Type B pancreatic cell (in vitro differentiated cells): ENCODE measurements at regions not wholly inside any gene's neighbourhood (a gene's known extent, or its start where the extent isn't known, plus 50 kb on each side); places are given as distances from the start of the nearest gene placed in this dataset.

Experiments used
- DNase-seq: peaks from one replicate; pipeline ENCODE4 v3.0.0; 2021; ENCODE audit warnings: mixed read lengths; ENCODE audit not compliant: unreplicated experiment; ENCODE audit errors: extremely low spot score
- H3K27ac Mint-ChIP-seq: 2 replicates; pipeline ENCODE4 v1.8.0; 2021; ENCODE audit warnings: mild to moderate bottlenecking, mixed read lengths
- H3K27me3 Mint-ChIP-seq: 2 replicates; pipeline ENCODE4 v1.8.0; 2021; ENCODE audit warnings: mixed read lengths
- H3K36me3 Mint-ChIP-seq: 2 replicates; pipeline ENCODE4 v1.8.0; 2021; ENCODE audit warnings: mixed read lengths
- H3K4me1 Mint-ChIP-seq: one replicate; pipeline ENCODE4 v1.8.0; 2021; ENCODE audit warnings: mixed read lengths; ENCODE audit not compliant: unreplicated experiment
- H3K4me3 Mint-ChIP-seq: 2 replicates; pipeline ENCODE4 v1.8.0; 2021; ENCODE audit warnings: mild to moderate bottlenecking, mixed read lengths
- H3K9me3 Mint-ChIP-seq: 2 replicates; pipeline ENCODE4 v1.8.0; 2021; ENCODE audit warnings: mixed read lengths
- CTCF ChIP-seq: fragments of 200-600 bp; sonication (generic); conservative IDR thresholded peaks from 2 replicates; pipeline ENCODE4 v1.5.0; 2021; ENCODE audit warnings: antibody characterized with exemption, mild to moderate bottlenecking

DNA sequence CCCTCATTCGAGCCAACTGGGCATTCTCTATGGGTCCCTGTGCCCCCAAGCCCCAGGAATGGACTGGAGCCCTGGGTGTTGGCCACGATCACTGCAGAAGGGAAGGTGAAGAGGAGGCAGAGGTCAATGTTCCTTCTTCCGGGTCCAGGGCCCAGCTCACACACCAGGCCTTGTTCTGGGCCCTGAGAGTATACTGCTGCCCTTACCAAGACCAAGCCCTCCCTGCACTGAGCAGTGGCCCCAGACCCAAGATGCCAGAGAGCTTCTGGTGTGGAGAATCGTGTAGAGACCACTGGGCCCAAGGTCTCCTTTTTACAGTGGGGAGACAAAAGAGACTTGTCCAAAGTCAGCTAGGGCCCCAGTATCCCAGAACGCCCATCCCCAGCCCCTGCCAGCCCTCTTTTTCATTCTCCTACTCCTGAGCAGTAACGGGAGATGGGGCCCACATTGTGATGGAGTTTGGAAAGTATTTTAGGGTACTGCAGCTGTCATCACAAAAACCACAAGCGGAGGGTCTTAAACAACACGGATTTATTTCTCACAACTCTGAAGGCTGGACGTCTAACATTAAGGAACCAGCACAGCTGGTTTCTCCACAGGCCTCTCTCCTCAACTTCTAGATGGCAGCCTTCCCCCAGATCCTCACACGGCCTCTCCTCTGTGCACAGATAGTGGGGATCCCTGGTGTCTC is 79.4 kb downstream of the PDGFA start:
- Mint-ChIP-seq H3K4me3 (no peak overlapping the region), H3K4me1 (peaks cover 14% of the 10 kb centered on the region), H3K9me3 (peaks cover 5% of the 10 kb centered on the region), H3K36me3 (no peaks in the 10 kb centered on the region), H3K27me3 (peaks cover 12% of the 10 kb centered on the region), H3K27ac (no peak overlapping the region)
- DNase-seq: no peak
- TF ChIP-seq CTCF: no peak

DNA sequence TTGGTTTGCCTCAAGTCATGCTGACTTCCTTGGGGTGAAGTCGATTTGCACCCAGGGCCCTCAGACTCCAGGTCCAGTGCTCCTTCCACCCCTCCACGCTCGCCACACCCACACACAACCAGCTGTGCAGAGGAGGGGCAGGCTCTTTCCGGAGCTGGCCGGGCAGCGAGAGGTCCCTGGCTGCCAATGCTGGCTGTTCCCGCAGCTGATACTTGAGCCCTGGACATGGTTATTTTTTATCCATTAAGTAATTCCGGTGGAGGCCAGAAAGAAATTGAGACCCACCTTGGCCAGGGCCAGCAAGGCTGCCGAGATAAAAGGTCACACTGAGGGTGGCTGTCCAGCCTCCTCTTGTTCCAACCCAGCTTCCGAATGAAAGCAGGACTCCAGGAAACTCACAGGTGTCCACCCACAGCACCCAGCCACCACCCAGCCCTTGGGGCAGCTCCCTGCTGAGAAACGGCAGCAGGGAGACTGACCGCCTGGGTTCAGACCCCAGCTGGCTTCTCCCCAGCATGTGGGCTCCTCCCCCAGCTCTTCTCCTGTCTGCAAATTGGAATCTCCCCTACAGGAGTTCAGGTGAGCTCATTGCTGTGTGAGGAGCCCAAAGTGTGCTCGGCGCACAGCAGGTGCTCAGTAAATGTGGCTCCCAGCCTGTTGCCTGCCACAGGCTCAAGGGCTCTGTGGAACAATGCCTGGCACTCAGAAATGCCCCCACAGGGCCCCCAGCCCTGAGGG is 77.8 kb downstream of the PDGFA start:
- DNase-seq: no peak
- H3K27ac Mint-ChIP-seq: no peak overlapping the region
- H3K36me3 Mint-ChIP-seq: no peaks in the 10 kb centered on the region
- H3K4me3 Mint-ChIP-seq: no peak overlapping the region
- no peak for TF ChIP-seq CTCF
- peaks cover 5% of the 10 kb centered on the region for H3K9me3 Mint-ChIP-seq
- H3K27me3 Mint-ChIP-seq: peaks cover 7% of the 10 kb centered on the region
- peaks cover 6% of the 10 kb centered on the region for H3K4me1 Mint-ChIP-seq

GRCh38 chr7:442457-442856 is 77.2 kb downstream of the PDGFA start:
- peaks cover 5% of the 10 kb centered on the region for H3K9me3 Mint-ChIP-seq
- DNase-seq: no peak
- no peak overlapping the region for H3K27ac Mint-ChIP-seq
- H3K4me3 Mint-ChIP-seq: no peak overlapping the region
- no peaks in the 10 kb centered on the region for H3K4me1 Mint-ChIP-seq
- peaks cover 4% of the 10 kb centered on the region for H3K27me3 Mint-ChIP-seq
- H3K36me3 Mint-ChIP-seq: no peaks in the 10 kb centered on the region
- TF ChIP-seq CTCF: no peak

GRCh38 chr7:443279-443833 is 76.3 kb downstream of the PDGFA start:
- Mint-ChIP-seq H3K9me3 (peaks cover 5% of the 10 kb centered on the region), H3K4me3 (no peak overlapping the region), H3K36me3 (no peaks in the 10 kb centered on the region), H3K27me3 (peaks cover 4% of the 10 kb centered on the region), H3K4me1 (no peaks in the 10 kb centered on the region), H3K27ac (no peak overlapping the region)
- TF ChIP-seq CTCF: no peak
- no peak for DNase-seq

DNA sequence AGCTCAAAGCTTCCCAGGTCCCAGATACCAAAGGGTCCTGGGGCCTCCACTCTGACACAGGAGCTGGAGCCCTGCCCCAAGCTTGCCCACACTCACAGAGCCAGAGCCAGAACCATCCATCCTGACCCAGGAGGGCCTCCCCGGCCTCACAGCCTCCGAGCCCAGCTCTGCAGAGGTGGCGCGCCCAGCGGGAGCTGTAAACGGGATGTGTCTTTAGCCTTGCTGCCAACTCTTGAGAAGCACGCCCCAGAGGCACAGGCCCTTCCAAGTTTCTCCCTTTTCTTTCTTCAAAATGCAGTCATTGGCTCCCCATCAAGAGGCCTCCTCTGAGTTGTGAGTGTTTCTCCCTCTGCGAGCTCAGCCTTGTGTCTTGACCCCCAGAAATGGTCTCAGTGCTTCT is 75.0 kb downstream of the PDGFA start:
- no peak for DNase-seq
- Mint-ChIP-seq H3K36me3 (no peaks in the 10 kb centered on the region), H3K27ac (no peak overlapping the region), H3K4me3 (no peak overlapping the region), H3K4me1 (no peaks in the 10 kb centered on the region), H3K9me3 (peaks cover 5% of the 10 kb centered on the region), H3K27me3 (peaks cover 7% of the 10 kb centered on the region)
- TF ChIP-seq CTCF: no peak
